HepG2 (cell line): ENCODE measurements at regions not wholly inside any gene's neighbourhood (a gene's known extent, or its start where the extent isn't known, plus 50 kb on each side); places are given as distances from the start of the nearest gene placed in this dataset.

Experiments
- ATAC-seq: fragments of 200-7000 bp; cut with Tn5 transposase; 3 replicates; pipeline ENCODE4 v1.9.1; 2020; ENCODE audit warnings: mild to moderate bottlenecking, moderate library complexity
- BruUV-seq: library from RNA; stranded (reverse); fragments of 400-500 nt; replicated peaks from 2 replicates; lab custom pipeline; 2021; lab: Mats Ljungman, UMichigan
- CTCF ChIA-PET: fragments of 300-600 bp; formaldehyde crosslinking; extraction: SDS; loops from one replicate; lab custom pipeline; 2021; ENCODE audit warnings: low total read pairs, inconsistent platforms, low intra/inter-chr PET ratio; lab: Yijun Ruan, JAX
- POLR2A ChIA-PET: fragments of 350-600 bp; sonication (Branson Sonifier 250); formaldehyde crosslinking; loops from one replicate; lab custom pipeline; 2020; ENCODE audit warnings: antibody characterized with exemption, inconsistent platforms; lab: Yijun Ruan, JAX
- DNase-seq: peaks from one replicate; pipeline ENCODE4 v3.0.0-alpha.2; 2015; ENCODE audit warnings: low spot score
- FAIRE-seq: peaks from 3 replicates; lab custom pipeline; 2011; peaks lifted over from hg19 to GRCh38; lab: Jason Lieb, UNC
- H2AFZ ChIP-seq: one replicate; pipeline ENCODE4 v1.6.1; 2011; ENCODE audit warnings: low read length, inconsistent platforms
- H3K27ac ChIP-seq: fragments of 300-600 bp; 3 replicates; pipeline ENCODE4 v1.8.0; 2011; ENCODE audit warnings: mixed run types, mild to moderate bottlenecking, mixed read lengths, low read length, inconsistent platforms; ENCODE audit not compliant: insufficient read depth; ENCODE audit errors: extremely low read length
- H3K27me3 ChIP-seq, 2 experiments: fragments of 200-600 bp in 1 of 2; 2 replicates in 1 of 2; 3 replicates in 1 of 2; pipeline versions ENCODE4 v1.6.0 to v1.8.0; 2011; ENCODE audit warnings: low read length in 2 of 2, mild to moderate bottlenecking in 2 of 2, moderate library complexity in 2 of 2, inconsistent platforms in 1 of 2; ENCODE audit not compliant: insufficient read depth in 2 of 2, control insufficient read depth in 1 of 2
- H3K36me3 ChIP-seq, 2 experiments: fragments of 200-600 bp in 1 of 2; replicated peaks in 1 of 2; 2 replicates in 1 of 2; 3 replicates in 1 of 2; pipeline versions ENCODE4 v1.5.1 to v1.8.0; 2011; ENCODE audit warnings: low read length in 2 of 2, inconsistent platforms in 1 of 2; ENCODE audit not compliant: insufficient read depth in 2 of 2, control insufficient read depth in 1 of 2
- H3K4me1 ChIP-seq: 2 replicates; pipeline ENCODE4 v1.5.1; 2012; ENCODE audit warnings: low read length, inconsistent platforms; ENCODE audit not compliant: insufficient read depth
- H3K4me2 ChIP-seq: 2 replicates; pipeline ENCODE4 v1.6.0; 2011; ENCODE audit warnings: low read depth, low read length, inconsistent platforms
- H3K4me3 ChIP-seq, 3 experiments: fragments of 200-600 bp in 1 of 3; sonication (generic), shearing (Covaris generic) in 1 of 3; replicated peaks in 1 of 3; 2 replicates each; pipeline ENCODE4 v1.5.1; 2011 to 2016; ENCODE audit warnings: low read length in 3 of 3, inconsistent platforms in 2 of 3, low read depth in 2 of 3, mild to moderate bottlenecking in 2 of 3, control low read depth in 1 of 3, mixed read lengths in 1 of 3; ENCODE audit not compliant: insufficient read depth in 1 of 3
- H3K79me2 ChIP-seq: one replicate; pipeline ENCODE4 v1.6.1; 2011; ENCODE audit warnings: low read length, inconsistent platforms; ENCODE audit not compliant: insufficient read depth
- H3K9ac ChIP-seq: 2 replicates; pipeline ENCODE4 v1.6.0; 2011; ENCODE audit warnings: mild to moderate bottlenecking, low read depth, low read length, inconsistent platforms; ENCODE audit not compliant: insufficient read depth
- H3K9me3 ChIP-seq: 2 replicates; pipeline ENCODE4 v1.5.1; 2012; ENCODE audit warnings: mild to moderate bottlenecking, low read length
- H4K20me1 ChIP-seq: 2 replicates; pipeline ENCODE4 v1.6.0; 2011; ENCODE audit warnings: inconsistent platforms, mild to moderate bottlenecking, low read length, moderate library complexity; ENCODE audit not compliant: insufficient read depth
- ATAD3A ChIP-seq: sonication (generic); formaldehyde crosslinking; IDR thresholded peaks from 2 replicates; pipeline ENCODE4 v1.4.0; 2020; ENCODE audit warnings: missing genetic modification reagents
- ATM ChIP-seq: fragments of 450-650 bp; IDR thresholded peaks from 2 replicates; pipeline ENCODE4 v1.7.1; 2017; ENCODE audit warnings: mild to moderate bottlenecking, borderline replicate concordance
- BORCS8-MEF2B ChIP-seq: sonication (generic); formaldehyde crosslinking; IDR thresholded peaks from 2 replicates; pipeline ENCODE4 v1.8.0; 2022; ENCODE audit warnings: mild to moderate bottlenecking, missing genetic modification reagents
- CENPT ChIP-seq: sonication (generic); formaldehyde crosslinking; IDR thresholded peaks from 2 replicates; pipeline ENCODE4 v1.8.0; 2022; ENCODE audit warnings: low read depth, mild to moderate bottlenecking, moderate library complexity, missing genetic modification reagents
- FOXO4 ChIP-seq: sonication (generic); formaldehyde crosslinking; conservative IDR thresholded peaks from 2 replicates; pipeline ENCODE4 v1.8.1; 2023; ENCODE audit warnings: missing genetic modification reagents
- HDAC2 ChIP-seq: sonication (generic); formaldehyde crosslinking; IDR thresholded peaks from 2 replicates; pipeline ENCODE4 v1.4.0; 2020; ENCODE audit warnings: missing genetic modification reagents
- IKZF4 ChIP-seq: sonication (generic); formaldehyde crosslinking; IDR thresholded peaks from 2 replicates; pipeline ENCODE4 v1.5.1; 2020; ENCODE audit warnings: borderline replicate concordance, mild to moderate bottlenecking, low read depth, missing genetic modification reagents; ENCODE audit errors: not compliant biosample characterization
- JUN ChIP-seq: sonication (generic); formaldehyde crosslinking; IDR thresholded peaks from 2 replicates; pipeline ENCODE4 v1.4.0; 2020; ENCODE audit warnings: mild to moderate bottlenecking, missing genetic modification reagents
- KMT2B ChIP-seq: IDR thresholded peaks from 2 replicates; pipeline ENCODE4 v1.6.1; 2016; ENCODE audit warnings: missing genetic modification reagents, missing compliant biosample characterization
- MNT ChIP-seq: fragments of 450-650 bp; IDR thresholded peaks from 2 replicates; pipeline ENCODE4 v1.6.1; 2016
- TMF1 ChIP-seq: sonication (generic); formaldehyde crosslinking; IDR thresholded peaks from 2 replicates; pipeline ENCODE4 v1.8.1; 2022; ENCODE audit warnings: low read depth, missing genetic modification reagents
- TRAFD1 ChIP-seq: sonication (generic); formaldehyde crosslinking; IDR thresholded peaks from 2 replicates; pipeline ENCODE4 v1.5.1; 2020; ENCODE audit warnings: missing genetic modification reagents, mild to moderate bottlenecking, borderline replicate concordance
- WIZ ChIP-seq: sonication (generic); formaldehyde crosslinking; IDR thresholded peaks from 2 replicates; pipeline ENCODE4 v1.5.1; 2020; ENCODE audit warnings: mild to moderate bottlenecking, missing genetic modification reagents
- ZNF678 ChIP-seq: sonication (generic); formaldehyde crosslinking; IDR thresholded peaks from 2 replicates; pipeline ENCODE4 v1.4.0; 2020; ENCODE audit warnings: mild to moderate bottlenecking, missing genetic modification reagents
- WGBS: methylation state at CpG from one replicate; pipeline ENCODE4 v1.1.6; 2017; ENCODE audit warnings: low lambda C conversion rate; 5-methylcytosine and 5-hydroxymethylcytosine counted together
- in situ Hi-C: cut with HindIII; loops from 2 replicates; pipeline ENCODE4 v1.10.0; 2017; ENCODE audit warnings: low pct_unique_long_range_greater_than_20kb; ENCODE audit not compliant: extremely low pct_ligation_motif_present
- intact Hi-C: fragments of 100-400 bp; cut with micrococcal nuclease; formaldehyde crosslinking; loops from one replicate; pipeline ENCODE4 v1.10.0; 2022; ENCODE audit not compliant: unreplicated experiment

GRCh38 chr4:84436812-84437211 is 62.3 kb downstream of the NKX6-1 start:
- DNase-seq: no peak
- H3K27me3 ChIP-seq: no peaks in the 10 kb centered on the region; a peak in 1 of 5 replicates
- POLR2A ChIA-PET: no interaction called here
- intact Hi-C loops (no loop called here), in situ Hi-C loops (no loop called here)
- no TSS peak for BruUV-seq
- H4K20me1 ChIP-seq: no peaks in the 10 kb centered on the region
- no peak overlapping the region for H3K9ac ChIP-seq
- no peaks in the 10 kb centered on the region for H3K9me3 ChIP-seq
- 25% methylated on average over 2 of the region's 2 CpGs for WGBS
- H3K27ac ChIP-seq: no peak overlapping the region
- H3K4me1 ChIP-seq: no peaks in the 10 kb centered on the region
- TF ChIP-seq ATM (no peak), WIZ (CRISPR knock-in tag) (no peak), HDAC2 (no peak), ZNF678 (CRISPR knock-in tag) (no peak), ATAD3A (CRISPR knock-in tag) (no peak), CENPT (CRISPR knock-in tag) (no peak), JUN (CRISPR knock-in tag) (no peak), FOXO4 (CRISPR knock-in tag) (no peak), IKZF4 (CRISPR knock-in tag) (no peak), BORCS8-MEF2B (CRISPR knock-in tag) (no peak), MNT (no peak), TRAFD1 (CRISPR knock-in tag) (no peak), TMF1 (no peak), KMT2B (no peak)
- TF ChIP-seq, all 625 proteins: peak for 0
- no peak overlapping the region for H3K4me3 ChIP-seq
- H3K79me2 ChIP-seq: no peaks in the 10 kb centered on the region
- H2AFZ ChIP-seq: no peak overlapping the region
- H3K4me2 ChIP-seq: no peak overlapping the region
- no peaks in the 10 kb centered on the region for H3K36me3 ChIP-seq
- FAIRE-seq (no peak), ATAC-seq (no peak)
- CTCF ChIA-PET: no interaction called here
